IMR-90 (cell line): ENCODE measurements at regions not wholly inside any gene's neighbourhood (a gene's known extent, or its start where the extent isn't known, plus 50 kb on each side); places are given as distances from the start of the nearest gene placed in this dataset.

Experiments used
- ATAC-seq: fragments of 200-7000 bp; cut with Tn5 transposase; 2 replicates; pipeline ENCODE4 v1.9.1; 2020; ENCODE audit warnings: low read depth, mild to moderate bottlenecking, moderate library complexity
- BruUV-seq: library from RNA; stranded (reverse); fragments of 400-500 nt; replicated peaks from 2 replicates; lab custom pipeline; 2021; lab: Mats Ljungman, UMichigan
- CTCF ChIA-PET: fragments of 300-600 bp; formaldehyde crosslinking; extraction: SDS; loops from one replicate; lab custom pipeline; 2021; ENCODE audit warnings: antibody characterized with exemption; lab: Yijun Ruan, JAX
- POLR2A ChIA-PET: fragments of 300-600 bp; sonication (Branson Sonifier 250); formaldehyde crosslinking; loops from one replicate; lab custom pipeline; 2022; ENCODE audit warnings: antibody characterized with exemption; ENCODE audit not compliant: unreplicated experiment; lab: Charles Lee
- DNase-seq: peaks from one replicate; pipeline ENCODE4 v3.0.0; 2013
- H2AFZ ChIP-seq: replicated peaks from 2 replicates; pipeline ENCODE3; 2013; ENCODE audit warnings: low read length, mild to moderate bottlenecking; ENCODE audit not compliant: poor library complexity
- H2AK5ac ChIP-seq: 2 replicates; pipeline ENCODE4 v1.6.1; 2013; ENCODE audit warnings: low read depth, low read length, inconsistent platforms
- H2AK9ac ChIP-seq: replicated peaks from 2 replicates; pipeline ENCODE3; 2013; ENCODE audit warnings: mild to moderate bottlenecking, low read depth, low read length, moderate library complexity; ENCODE audit not compliant: poor library complexity
- H2BK120ac ChIP-seq: 2 replicates; pipeline ENCODE4 v1.6.1; 2013; ENCODE audit warnings: low read depth, low read length, inconsistent platforms
- H2BK15ac ChIP-seq: 3 replicates; pipeline ENCODE4 v1.6.1; 2013; ENCODE audit warnings: low read depth, low read length, inconsistent platforms
- H2BK20ac ChIP-seq: 2 replicates; pipeline ENCODE4 v1.6.1; 2013; ENCODE audit warnings: low read depth, mild to moderate bottlenecking, inconsistent platforms, low read length, moderate library complexity
- H2BK5ac ChIP-seq: 2 replicates; pipeline ENCODE4 v1.6.1; 2013; ENCODE audit warnings: mild to moderate bottlenecking, low read depth, low read length, inconsistent platforms; ENCODE audit not compliant: poor library complexity, severe bottlenecking
- H3K14ac ChIP-seq: replicated peaks from 2 replicates; pipeline ENCODE4 v1.6.1; 2013; ENCODE audit warnings: low read depth, low read length, inconsistent platforms
- H3K18ac ChIP-seq: 2 replicates; pipeline ENCODE4 v1.6.1; 2013; ENCODE audit warnings: low read depth, low read length, control low read depth
- H3K23ac ChIP-seq: 2 replicates; pipeline ENCODE4 v1.6.1; 2013; ENCODE audit warnings: low read depth, low read length, inconsistent platforms
- H3K27ac ChIP-seq: 2 replicates; pipeline ENCODE4 v1.5.1; 2013; ENCODE audit warnings: mild to moderate bottlenecking, control low read depth, low read length; ENCODE audit not compliant: insufficient read depth
- H3K27me3 ChIP-seq: 2 replicates; pipeline ENCODE4 v1.6.1; 2013; ENCODE audit warnings: low read length; ENCODE audit not compliant: control insufficient read depth, insufficient read depth
- H3K36me3 ChIP-seq: 2 replicates; pipeline ENCODE4 v1.6.1; 2013; ENCODE audit warnings: low read length, mixed read lengths; ENCODE audit not compliant: control insufficient read depth, insufficient read depth
- H3K4ac ChIP-seq: 2 replicates; pipeline ENCODE4 v1.6.1; 2013; ENCODE audit warnings: low read depth, low read length, inconsistent platforms
- H3K4me1 ChIP-seq: 2 replicates; pipeline ENCODE4 v1.6.1; 2013; ENCODE audit warnings: low read length, mixed read lengths; ENCODE audit not compliant: control insufficient read depth, insufficient read depth
- H3K4me2 ChIP-seq: 2 replicates; pipeline ENCODE4 v1.6.1; 2013; ENCODE audit warnings: low read depth, mild to moderate bottlenecking, control low read depth, low read length, moderate library complexity
- H3K4me3 ChIP-seq: 2 replicates; pipeline ENCODE4 v1.5.1; 2013; ENCODE audit warnings: low read depth, mild to moderate bottlenecking, control low read depth, low read length, moderate library complexity; ENCODE audit not compliant: insufficient read depth
- H3K56ac ChIP-seq: 2 replicates; pipeline ENCODE4 v1.6.1; 2013; ENCODE audit warnings: low read length, inconsistent platforms; ENCODE audit not compliant: insufficient read depth; ENCODE audit errors: extremely low read depth
- H3K79me1 ChIP-seq, 2 experiments: 2 replicates each; pipeline ENCODE4 v1.6.1; 2013; ENCODE audit warnings: low read length in 2 of 2, inconsistent platforms in 1 of 2, low read depth in 1 of 2
- H3K9ac ChIP-seq: 2 replicates; pipeline ENCODE4 v1.6.1; 2013; ENCODE audit warnings: low read depth, low read length, control low read depth
- H3K9me1 ChIP-seq: 2 replicates; pipeline ENCODE4 v1.6.1; 2013; ENCODE audit warnings: low read length, inconsistent platforms; ENCODE audit not compliant: insufficient read depth
- H3K9me3 ChIP-seq: 2 replicates; pipeline ENCODE4 v1.6.1; 2013; ENCODE audit warnings: low read length; ENCODE audit not compliant: control insufficient read depth, insufficient read depth
- H4K20me1 ChIP-seq: 2 replicates; pipeline ENCODE4 v1.6.1; 2013; ENCODE audit warnings: low read length, inconsistent platforms; ENCODE audit not compliant: insufficient read depth
- H4K5ac ChIP-seq: 2 replicates; pipeline ENCODE4 v1.6.1; 2013; ENCODE audit warnings: mild to moderate bottlenecking, low read depth, low read length, control low read depth
- H4K8ac ChIP-seq, 2 experiments: 2 replicates each; pipeline ENCODE4 v1.6.1; 2013; ENCODE audit warnings: low read depth in 2 of 2, low read length in 2 of 2, control low read depth in 1 of 2, inconsistent platforms in 1 of 2
- H4K91ac ChIP-seq: 2 replicates; pipeline ENCODE4 v1.6.1; 2013; ENCODE audit warnings: low read depth, low read length, inconsistent platforms; ENCODE audit not compliant: insufficient read depth
- BHLHE40 ChIP-seq: fragments of 150-350 bp; IDR thresholded peaks from 2 replicates; pipeline ENCODE4 v1.6.1; 2016; ENCODE audit warnings: mild to moderate bottlenecking, low read depth, low read length
- CHD1 ChIP-seq: IDR thresholded peaks from 2 replicates; pipeline ENCODE4 v1.6.1; 2012; ENCODE audit warnings: low read depth, low read length, improper control_type of control experiment
- FOS ChIP-seq: fragments of 150-350 bp; IDR thresholded peaks from 2 replicates; pipeline ENCODE4 v1.6.1; 2016; ENCODE audit warnings: low read depth, low read length
- MAFK ChIP-seq: IDR thresholded peaks from 2 replicates; pipeline ENCODE4 v1.6.1; 2012; ENCODE audit warnings: low read depth, low read length, improper control_type of control experiment
- MAZ ChIP-seq: IDR thresholded peaks from 2 replicates; pipeline ENCODE4 v1.6.1; 2012; ENCODE audit warnings: low read depth, mild to moderate bottlenecking, low read length, improper control_type of control experiment, moderate library complexity, borderline replicate concordance
- NFE2L2 ChIP-seq: fragments of 150-350 bp; IDR thresholded peaks from 2 replicates; pipeline ENCODE4 v1.6.1; 2016; ENCODE audit warnings: low read depth, mild to moderate bottlenecking, low read length
- POLR2A ChIP-seq: IDR thresholded peaks from 2 replicates; pipeline ENCODE4 v1.6.1; 2012; ENCODE audit warnings: mild to moderate bottlenecking, low read depth, low read length
- RAD21 ChIP-seq: IDR thresholded peaks from 2 replicates; pipeline ENCODE4 v1.6.1; 2012; ENCODE audit warnings: low read length, improper control_type of control experiment
- RCOR1 ChIP-seq: IDR thresholded peaks from 2 replicates; pipeline ENCODE4 v1.6.1; 2012; ENCODE audit warnings: mild to moderate bottlenecking, low read length, improper control_type of control experiment; ENCODE audit not compliant: insufficient replicate concordance
- RFX5 ChIP-seq: IDR thresholded peaks from 2 replicates; pipeline ENCODE4 v1.8.0; 2012; ENCODE audit warnings: low read depth, mild to moderate bottlenecking, low read length, moderate library complexity
- WGBS, 2 experiments: methylation state at CpG; one replicate each; pipeline versions ENCODE4 v1.1.5 to v1.1.7; 2013; ENCODE audit warnings: missing lambda C conversion rate in 2 of 2; ENCODE audit not compliant: insufficient read length in 1 of 2; ENCODE audit errors: extremely low coverage in 2 of 2; 5-methylcytosine and 5-hydroxymethylcytosine counted together
- dilution Hi-C: fragments of 300-500 bp; cut with HindIII; formaldehyde crosslinking; loops from one replicate; pipeline ENCODE4 v1.14.3; 2018; ENCODE audit warnings: low sequenced_read_pairs; ENCODE audit not compliant: unreplicated experiment
- in situ Hi-C: fragments of 300-500 bp; cut with MboI; formaldehyde crosslinking; loops from 3 replicates; pipeline ENCODE4 v1.14.3; 2019; ENCODE audit warnings: low sequenced_read_pairs, inconsistent platforms, mixed read lengths
- intact Hi-C: fragments of 100-400 bp; cut with micrococcal nuclease; formaldehyde crosslinking; loops from 2 replicates; pipeline ENCODE4 v1.10.0; 2022
- TF ChIP-seq, protein P1 (sequence below): fragments of 150-350 bp; IDR thresholded peaks from 2 replicates; pipeline ENCODE4 v1.6.1; 2017; ENCODE audit warnings: mild to moderate bottlenecking, antibody characterized with exemption, low read length, low read depth
- TF ChIP-seq, protein P2 (sequence below): conservative IDR thresholded peaks from 2 replicates; pipeline ENCODE4 v1.5.1; 2012; ENCODE audit warnings: mild to moderate bottlenecking, low read depth, low read length, improper control_type of control experiment

DNA sequence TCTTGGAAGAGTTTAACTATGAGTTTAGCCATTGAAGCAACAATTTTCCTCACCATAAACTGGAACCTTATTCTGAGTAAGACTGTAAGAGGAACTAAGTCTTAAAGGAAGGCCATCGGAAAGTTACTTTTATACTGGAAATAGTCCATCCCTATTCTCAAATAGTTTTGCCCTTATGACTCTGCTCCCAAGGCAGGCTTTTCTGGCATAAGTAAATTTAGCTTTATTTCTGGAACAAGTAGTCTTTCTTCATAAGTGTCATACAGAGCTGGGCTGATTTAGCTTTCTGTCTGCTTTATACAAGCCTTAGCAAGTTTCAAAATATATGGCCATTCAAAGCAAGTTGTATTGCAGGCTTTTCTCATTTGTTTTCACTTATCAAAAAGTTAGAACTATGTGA, 328.1 kb downstream of the HACE1 start:
- Histone ChIP-seq H4K20me1 (no peaks in the 10 kb centered on the region), H3K56ac (no peak overlapping the region), H3K27ac (no peak overlapping the region), H2AK5ac (no peak overlapping the region), H3K79me1 (no peaks in the 10 kb centered on the region), H3K18ac (no peak overlapping the region), H2BK5ac (no peak overlapping the region), H4K91ac (no peak overlapping the region), H3K4me1 (no peaks in the 10 kb centered on the region; the same call in 1 of the 2 replicates), H3K14ac (no peak overlapping the region), H3K27me3 (peaks cover 8% of the 10 kb centered on the region; the same call in 1 of the 2 replicates), H3K9me3 (no peaks in the 10 kb centered on the region), H3K4ac (no peak overlapping the region), H3K9ac (no peak overlapping the region), H4K8ac (no peak overlapping the region), H3K23ac (no peak overlapping the region), H2AK9ac (no peak overlapping the region), H3K4me3 (no peak overlapping the region), H2BK15ac (no peak overlapping the region), H4K5ac (no peak overlapping the region), H3K4me2 (no peak overlapping the region), H2BK20ac (no peak overlapping the region), H3K36me3 (no peaks in the 10 kb centered on the region), H2AFZ (no peak overlapping the region), H2BK120ac (no peak overlapping the region), H3K9me1 (no peaks in the 10 kb centered on the region)
- BruUV-seq, result no TSS peak
- in situ Hi-C loops, result no loop called here
- dilution Hi-C loops, result no loop called here
- POLR2A ChIA-PET, result no interaction called here
- CTCF ChIA-PET, result no interaction called here
- TF ChIP-seq RCOR1 (no peak), MAFK (no peak), CHD1 (no peak), BHLHE40 (no peak), POLR2A (no peak), RFX5 (no peak), NFE2L2 (no peak), MAZ (no peak), RAD21 (no peak), FOS (no peak)
- TF ChIP-seq, protein P1, sequence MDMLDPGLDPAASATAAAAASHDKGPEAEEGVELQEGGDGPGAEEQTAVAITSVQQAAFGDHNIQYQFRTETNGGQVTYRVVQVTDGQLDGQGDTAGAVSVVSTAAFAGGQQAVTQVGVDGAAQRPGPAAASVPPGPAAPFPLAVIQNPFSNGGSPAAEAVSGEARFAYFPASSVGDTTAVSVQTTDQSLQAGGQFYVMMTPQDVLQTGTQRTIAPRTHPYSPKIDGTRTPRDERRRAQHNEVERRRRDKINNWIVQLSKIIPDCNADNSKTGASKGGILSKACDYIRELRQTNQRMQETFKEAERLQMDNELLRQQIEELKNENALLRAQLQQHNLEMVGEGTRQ, result no peak
- TF ChIP-seq, protein P2, sequence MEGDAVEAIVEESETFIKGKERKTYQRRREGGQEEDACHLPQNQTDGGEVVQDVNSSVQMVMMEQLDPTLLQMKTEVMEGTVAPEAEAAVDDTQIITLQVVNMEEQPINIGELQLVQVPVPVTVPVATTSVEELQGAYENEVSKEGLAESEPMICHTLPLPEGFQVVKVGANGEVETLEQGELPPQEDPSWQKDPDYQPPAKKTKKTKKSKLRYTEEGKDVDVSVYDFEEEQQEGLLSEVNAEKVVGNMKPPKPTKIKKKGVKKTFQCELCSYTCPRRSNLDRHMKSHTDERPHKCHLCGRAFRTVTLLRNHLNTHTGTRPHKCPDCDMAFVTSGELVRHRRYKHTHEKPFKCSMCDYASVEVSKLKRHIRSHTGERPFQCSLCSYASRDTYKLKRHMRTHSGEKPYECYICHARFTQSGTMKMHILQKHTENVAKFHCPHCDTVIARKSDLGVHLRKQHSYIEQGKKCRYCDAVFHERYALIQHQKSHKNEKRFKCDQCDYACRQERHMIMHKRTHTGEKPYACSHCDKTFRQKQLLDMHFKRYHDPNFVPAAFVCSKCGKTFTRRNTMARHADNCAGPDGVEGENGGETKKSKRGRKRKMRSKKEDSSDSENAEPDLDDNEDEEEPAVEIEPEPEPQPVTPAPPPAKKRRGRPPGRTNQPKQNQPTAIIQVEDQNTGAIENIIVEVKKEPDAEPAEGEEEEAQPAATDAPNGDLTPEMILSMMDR, result no peak
- WGBS, 2 experiments, result no CpG with 5 or more reads among the region's 1 CpG
- DNase-seq, result no peak
- intact Hi-C loops, result no loop called here
- no peak for ATAC-seq
